Stomach (tissue), 8 donors: ENCODE measurements at regions not wholly inside any gene's neighbourhood (a gene's known extent, or its start where the extent isn't known, plus 50 kb on each side); places are given as distances from the start of the nearest gene placed in this dataset.

Source experiments
- DNase-seq, 2 donors: peaks; one replicate each; pipeline versions ENCODE4 v3.0.0 to v3.0.0-alpha.2; 2013 to 2019
- H3K27ac ChIP-seq, 5 donors: fragments of 200-600 bp in 4 of 5; sonication (generic) in 4 of 5; one replicate each; pipeline ENCODE4 v1.5.1; 2013 to 2019; ENCODE audit warnings: mild to moderate bottlenecking in 1 of 5, moderate library complexity in 1 of 5
- H3K27me3 ChIP-seq, 3 donors: fragments of 200-600 bp; sonication (generic); one replicate each; pipeline ENCODE4 v1.5.1; 2017 to 2019; ENCODE audit warnings: mixed run types in 1 of 3
- H3K36me3 ChIP-seq, 4 donors: fragments of 200-600 bp; sonication (generic); 1 replicate in 3 of 4; 2 replicates in 1 of 4; pipeline ENCODE4 v1.5.1; 2016 to 2019
- H3K4me1 ChIP-seq, 4 donors: fragments of 200-600 bp; sonication (generic); one replicate each; pipeline ENCODE4 v1.5.1; 2016 to 2019
- H3K4me3 ChIP-seq, 4 donors: fragments of 200-600 bp; sonication (generic) in 3 of 4; one replicate each; pipeline ENCODE4 v1.5.1; 2016 to 2019; ENCODE audit warnings: mild to moderate bottlenecking in 1 of 4
- H3K9me3 ChIP-seq, 4 donors: fragments of 200-600 bp; sonication (generic); one replicate each; pipeline ENCODE4 v1.5.1; 2016 to 2019
- EP300 ChIP-seq: sonication (generic); formaldehyde crosslinking; IDR thresholded peaks from one replicate; pipeline ENCODE4 v1.6.1; 2017; ENCODE audit warnings: antibody characterized with exemption
- POLR2A ChIP-seq, 4 donors: fragments of 450-650 bp; IDR thresholded peaks; one replicate each; pipeline ENCODE4 v1.6.1; 2016; ENCODE audit warnings: antibody characterized with exemption in 4 of 4, control low read depth in 2 of 4, mild to moderate bottlenecking in 1 of 4, moderate library complexity in 1 of 4
- POLR2AphosphoS5 ChIP-seq, 3 donors: sonication (generic); formaldehyde crosslinking; IDR thresholded peaks; one replicate each; pipeline ENCODE4 v1.6.1; 2016; ENCODE audit warnings: antibody characterized with exemption in 3 of 3
- WGBS, 5 donors: extraction: QIAGEN DNeasy Blood & Tissue Kit in 3 of 5; methylation state at CpG; one replicate each; pipeline versions ENCODE4 v1.1.5 to v1.1.7; 2013 to 2018; 5-methylcytosine and 5-hydroxymethylcytosine counted together
- intact Hi-C: fragments of 100-400 bp; cut with DNase I; formaldehyde crosslinking; loops from one replicate; pipeline ENCODE4 v1.15.1; 2023; ENCODE audit warnings: low total_unique reads
- TF ChIP-seq, protein P1 (sequence below), 7 experiments: fragments of 450-650 bp in 4 of 7; fragments of 200-600 bp in 3 of 7; sonication (generic) in 3 of 7; IDR thresholded peaks; one replicate each; pipeline ENCODE4 v1.5.1; 2016 to 2019; ENCODE audit warnings: antibody characterized with exemption in 7 of 7, control low read depth in 2 of 7, mild to moderate bottlenecking in 1 of 7
- donor health status: healthy with polysubstance abuse.
- donor health status: Bipolar disorder and iron deficiency.
- donor health status: healthy.

- 53 to 62% (median 59%) methylated on average over 2 of the region's 2 CpGs for WGBS, 5 donors
- Histone ChIP-seq H3K27ac (no peak overlapping the region), H3K4me3 (no peak overlapping the region), H3K27me3 (no peaks in the 10 kb centered on the region), H3K4me1 (no peaks in the 10 kb centered on the region), H3K9me3 (no peaks in the 10 kb centered on the region), H3K36me3 (no peaks in the 10 kb centered on the region)
- no peak for TF ChIP-seq POLR2AphosphoS5 (IDR thresholded peaks at IDR 0.05)
- TF ChIP-seq EP300: no peak
- TF ChIP-seq POLR2A (IDR thresholded peaks at IDR 0.05): no peak
- TF ChIP-seq, protein P1, sequence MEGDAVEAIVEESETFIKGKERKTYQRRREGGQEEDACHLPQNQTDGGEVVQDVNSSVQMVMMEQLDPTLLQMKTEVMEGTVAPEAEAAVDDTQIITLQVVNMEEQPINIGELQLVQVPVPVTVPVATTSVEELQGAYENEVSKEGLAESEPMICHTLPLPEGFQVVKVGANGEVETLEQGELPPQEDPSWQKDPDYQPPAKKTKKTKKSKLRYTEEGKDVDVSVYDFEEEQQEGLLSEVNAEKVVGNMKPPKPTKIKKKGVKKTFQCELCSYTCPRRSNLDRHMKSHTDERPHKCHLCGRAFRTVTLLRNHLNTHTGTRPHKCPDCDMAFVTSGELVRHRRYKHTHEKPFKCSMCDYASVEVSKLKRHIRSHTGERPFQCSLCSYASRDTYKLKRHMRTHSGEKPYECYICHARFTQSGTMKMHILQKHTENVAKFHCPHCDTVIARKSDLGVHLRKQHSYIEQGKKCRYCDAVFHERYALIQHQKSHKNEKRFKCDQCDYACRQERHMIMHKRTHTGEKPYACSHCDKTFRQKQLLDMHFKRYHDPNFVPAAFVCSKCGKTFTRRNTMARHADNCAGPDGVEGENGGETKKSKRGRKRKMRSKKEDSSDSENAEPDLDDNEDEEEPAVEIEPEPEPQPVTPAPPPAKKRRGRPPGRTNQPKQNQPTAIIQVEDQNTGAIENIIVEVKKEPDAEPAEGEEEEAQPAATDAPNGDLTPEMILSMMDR (IDR thresholded peaks at IDR 0.05): no peak
- intact Hi-C loops: no loop called here
- DNase-seq: no peak
Measured at GRCh38 chr5:129359450-129359849, 100.6 kb upstream of the ADAMTS19 start.

- no peak overlapping the region for H3K4me3 ChIP-seq
- no peak for TF ChIP-seq POLR2A (IDR thresholded peaks at IDR 0.05)
- TF ChIP-seq, protein P1 (IDR thresholded peaks at IDR 0.05): no peak
- no peak for TF ChIP-seq POLR2AphosphoS5 (IDR thresholded peaks at IDR 0.05)
- no peak for TF ChIP-seq EP300
- H3K27me3 ChIP-seq: no peaks in the 10 kb centered on the region
- DNase-seq: no peak
- intact Hi-C loops: no loop called here
- 40 to 63% (median 50%) methylated on average over 1 of the region's 1 CpG for WGBS, 5 donors
- peaks cover 0 to 7% (median 0%) of the 10 kb centered on the region in 4 donors for H3K9me3 ChIP-seq
- no peaks in the 10 kb centered on the region for H3K36me3 ChIP-seq
- H3K27ac ChIP-seq: no peak overlapping the region
- no peaks in the 10 kb centered on the region for H3K4me1 ChIP-seq
Measured at GRCh38 chr5:129361441-129362025, 98.6 kb upstream of the ADAMTS19 start.

GRCh38 chr5:129362456-129362855 lies 97.6 kb upstream of the ADAMTS19 start:
- intact Hi-C loops: no loop called here
- no peak overlapping the region for H3K4me3 ChIP-seq
- no peak for DNase-seq

GRCh38 chr5:129363991-129364390 lies 96.1 kb upstream of the ADAMTS19 start:
- Histone ChIP-seq H3K9me3 (peaks cover 0 to 15% (median 0%) of the 10 kb centered on the region in 4 donors), H3K27me3 (no peaks in the 10 kb centered on the region), H3K4me1 (no peaks in the 10 kb centered on the region), H3K36me3 (no peaks in the 10 kb centered on the region), H3K27ac (no peak overlapping the region), H3K4me3 (no peak overlapping the region)
- TF ChIP-seq EP300 (no peak), POLR2A (IDR thresholded peaks at IDR 0.05) (no peak), POLR2AphosphoS5 (IDR thresholded peaks at IDR 0.05) (no peak)
- TF ChIP-seq, protein P1 (IDR thresholded peaks at IDR 0.05): no peak
- intact Hi-C loops: no loop called here
- no peak for DNase-seq

More at GRCh38 chr5:129362456-129362855, 97.6 kb upstream of the ADAMTS19 start:
- Histone ChIP-seq H3K9me3 (peaks cover 0 to 15% (median 0%) of the 10 kb centered on the region in 4 donors), H3K4me1 (no peaks in the 10 kb centered on the region), H3K27me3 (no peaks in the 10 kb centered on the region), H3K27ac (no peak overlapping the region), H3K36me3 (no peaks in the 10 kb centered on the region)
- TF ChIP-seq POLR2A (IDR thresholded peaks at IDR 0.05) (no peak), POLR2AphosphoS5 (IDR thresholded peaks at IDR 0.05) (no peak), EP300 (no peak)
- TF ChIP-seq, protein P1 (IDR thresholded peaks at IDR 0.05): no peak
